ENCODE measurements at regions not wholly inside any gene's neighbourhood (a gene's known extent, or its start where the extent isn't known, plus 50 kb on each side); places are given as distances from the start of the nearest gene placed in this dataset.

- H3K4me3 ChIP-seq (ENCODE audit: control insufficient read depth, low read depth, low read length): no peak overlapping the region
- no peak for DNase-seq (ENCODE audit: low read depth)
- TF ChIP-seq CTCF (conservative IDR thresholded peaks at IDR 0.05; ENCODE audit: control insufficient read depth, insufficient read depth, low read depth, low read length): no peak
Observed at GRCh38 chr1:199657449-199657848, 370.1 kb upstream of the NR5A2 start.

- no peak for TF ChIP-seq CTCF (conservative IDR thresholded peaks at IDR 0.05; ENCODE audit: control insufficient read depth, insufficient read depth, low read depth, low read length)
- no peak overlapping the region for H3K4me3 ChIP-seq (ENCODE audit: control insufficient read depth, low read depth, low read length)
- no peak for DNase-seq (ENCODE audit: low read depth)
Observed at GRCh38 chr1:199660071-199660470, 367.4 kb upstream of the NR5A2 start.

GRCh38 chr1:199665371-199665770, 362.1 kb upstream of the NR5A2 start:
- no peak overlapping the region for H3K4me3 ChIP-seq (ENCODE audit: control insufficient read depth, low read depth, low read length)
- no peak for DNase-seq (ENCODE audit: low read depth)
- no peak for TF ChIP-seq CTCF (conservative IDR thresholded peaks at IDR 0.05; ENCODE audit: control insufficient read depth, insufficient read depth, low read depth, low read length)

- DNase-seq (ENCODE audit: low read depth): no peak
- no peak for TF ChIP-seq CTCF (conservative IDR thresholded peaks at IDR 0.05; ENCODE audit: control insufficient read depth, insufficient read depth, low read depth, low read length)
- no peak overlapping the region for H3K4me3 ChIP-seq (ENCODE audit: control insufficient read depth, low read depth, low read length)
Observed at GRCh38 chr1:199667089-199667488, 360.4 kb upstream of the NR5A2 start.

GRCh38 chr1:199669916-199670315, 357.6 kb upstream of the NR5A2 start:
- no peak overlapping the region for H3K4me3 ChIP-seq (ENCODE audit: control insufficient read depth, low read depth, low read length)
- TF ChIP-seq CTCF (conservative IDR thresholded peaks at IDR 0.05; ENCODE audit: control insufficient read depth, insufficient read depth, low read depth, low read length): no peak
- DNase-seq (ENCODE audit: low read depth): no peak

GRCh38 chr1:199671684-199672083, 355.8 kb upstream of the NR5A2 start:
- DNase-seq (ENCODE audit: low read depth): no peak
- H3K4me3 ChIP-seq (ENCODE audit: control insufficient read depth, low read depth, low read length): no peak overlapping the region
- no peak for TF ChIP-seq CTCF (conservative IDR thresholded peaks at IDR 0.05; ENCODE audit: control insufficient read depth, insufficient read depth, low read depth, low read length)

GRCh38 chr1:199675937-199676336, 351.6 kb upstream of the NR5A2 start:
- DNase-seq (ENCODE audit: low read depth): no peak
- TF ChIP-seq CTCF (conservative IDR thresholded peaks at IDR 0.05; ENCODE audit: control insufficient read depth, insufficient read depth, low read depth, low read length): no peak
- H3K4me3 ChIP-seq (ENCODE audit: control insufficient read depth, low read depth, low read length): no peak overlapping the region

Measured in fibroblast of mammary gland (primary cell).